Chondrocyte (in vitro differentiated cells): ENCODE measurements at regions not wholly inside any gene's neighbourhood (a gene's known extent, or its start where the extent isn't known, plus 50 kb on each side); places are given as distances from the start of the nearest gene placed in this dataset.

ENCODE experiments used
- DNase-seq: peaks from one replicate; pipeline ENCODE4 v3.0.0; 2021; ENCODE audit warnings: mixed read lengths, low spot score
- H3K27ac Mint-ChIP-seq: one replicate; pipeline ENCODE4 v1.8.0; 2021; ENCODE audit warnings: mild to moderate bottlenecking, moderate library complexity, mixed read lengths; ENCODE audit not compliant: unreplicated experiment
- H3K27me3 Mint-ChIP-seq: 2 replicates; pipeline ENCODE4 v1.8.0; 2021; ENCODE audit warnings: low read depth, mixed read lengths
- H3K36me3 Mint-ChIP-seq: 2 replicates; pipeline ENCODE4 v1.8.0; 2021; ENCODE audit warnings: low read depth, mixed read lengths
- H3K4me1 Mint-ChIP-seq: 2 replicates; pipeline ENCODE4 v1.8.0; 2021; ENCODE audit warnings: low read depth, mild to moderate bottlenecking, mixed read lengths
- H3K4me3 Mint-ChIP-seq: one replicate; pipeline ENCODE4 v1.8.0; 2021; ENCODE audit warnings: mild to moderate bottlenecking, moderate library complexity, mixed read lengths; ENCODE audit not compliant: unreplicated experiment
- H3K9me3 Mint-ChIP-seq: 2 replicates; pipeline ENCODE4 v1.8.0; 2021; ENCODE audit warnings: low read depth, mixed read lengths
- TF ChIP-seq, protein P1 (sequence below): fragments of 200-600 bp; sonication (generic); IDR thresholded peaks from 2 replicates; pipeline ENCODE4 v1.5.0; 2021; ENCODE audit warnings: antibody characterized with exemption, mild to moderate bottlenecking, moderate library complexity

- peaks cover 25% of the 10 kb centered on the region for H3K4me1 Mint-ChIP-seq
Measured at GRCh38 chr15:70523616-70524015, 239.7 kb downstream of the UACA start.

DNA sequence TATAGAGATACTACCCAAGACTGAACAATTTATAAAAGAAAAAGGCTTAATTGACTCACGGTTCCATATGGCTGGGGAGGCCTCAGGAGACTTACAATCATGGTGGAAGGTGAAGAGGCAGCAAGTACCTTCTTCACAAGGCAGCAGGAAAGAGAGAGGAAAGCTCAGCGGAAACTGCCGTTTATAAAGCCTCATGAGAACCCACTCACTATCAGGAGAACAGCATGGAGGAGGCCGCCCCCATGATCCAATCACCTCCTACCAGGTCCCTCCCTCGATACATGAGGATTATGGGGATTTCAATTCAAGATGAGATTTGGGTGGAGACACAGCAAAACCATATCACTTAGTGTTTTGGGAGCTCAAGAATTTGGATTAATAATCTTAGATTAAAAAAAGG is 240.2 kb downstream of the UACA start:
- H3K9me3 Mint-ChIP-seq = no peaks in the 10 kb centered on the region
- H3K4me1 Mint-ChIP-seq = peaks cover 24% of the 10 kb centered on the region
- H3K27ac Mint-ChIP-seq = no peak overlapping the region
- DNase-seq = no peak
- H3K4me3 Mint-ChIP-seq = no peak overlapping the region
- H3K36me3 Mint-ChIP-seq = peaks cover 3% of the 10 kb centered on the region
- peaks cover 25% of the 10 kb centered on the region for H3K27me3 Mint-ChIP-seq
- TF ChIP-seq, protein P1, sequence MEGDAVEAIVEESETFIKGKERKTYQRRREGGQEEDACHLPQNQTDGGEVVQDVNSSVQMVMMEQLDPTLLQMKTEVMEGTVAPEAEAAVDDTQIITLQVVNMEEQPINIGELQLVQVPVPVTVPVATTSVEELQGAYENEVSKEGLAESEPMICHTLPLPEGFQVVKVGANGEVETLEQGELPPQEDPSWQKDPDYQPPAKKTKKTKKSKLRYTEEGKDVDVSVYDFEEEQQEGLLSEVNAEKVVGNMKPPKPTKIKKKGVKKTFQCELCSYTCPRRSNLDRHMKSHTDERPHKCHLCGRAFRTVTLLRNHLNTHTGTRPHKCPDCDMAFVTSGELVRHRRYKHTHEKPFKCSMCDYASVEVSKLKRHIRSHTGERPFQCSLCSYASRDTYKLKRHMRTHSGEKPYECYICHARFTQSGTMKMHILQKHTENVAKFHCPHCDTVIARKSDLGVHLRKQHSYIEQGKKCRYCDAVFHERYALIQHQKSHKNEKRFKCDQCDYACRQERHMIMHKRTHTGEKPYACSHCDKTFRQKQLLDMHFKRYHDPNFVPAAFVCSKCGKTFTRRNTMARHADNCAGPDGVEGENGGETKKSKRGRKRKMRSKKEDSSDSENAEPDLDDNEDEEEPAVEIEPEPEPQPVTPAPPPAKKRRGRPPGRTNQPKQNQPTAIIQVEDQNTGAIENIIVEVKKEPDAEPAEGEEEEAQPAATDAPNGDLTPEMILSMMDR = no peak

More at GRCh38 chr15:70523616-70524015, 239.7 kb downstream of the UACA start:
- no peak for DNase-seq
- TF ChIP-seq, protein P1 = no peak
- H3K9me3 Mint-ChIP-seq = no peaks in the 10 kb centered on the region
- H3K4me3 Mint-ChIP-seq = no peak overlapping the region
- H3K36me3 Mint-ChIP-seq = peaks cover 3% of the 10 kb centered on the region
- H3K27me3 Mint-ChIP-seq = peaks cover 25% of the 10 kb centered on the region
- H3K27ac Mint-ChIP-seq = no peak overlapping the region

DNA sequence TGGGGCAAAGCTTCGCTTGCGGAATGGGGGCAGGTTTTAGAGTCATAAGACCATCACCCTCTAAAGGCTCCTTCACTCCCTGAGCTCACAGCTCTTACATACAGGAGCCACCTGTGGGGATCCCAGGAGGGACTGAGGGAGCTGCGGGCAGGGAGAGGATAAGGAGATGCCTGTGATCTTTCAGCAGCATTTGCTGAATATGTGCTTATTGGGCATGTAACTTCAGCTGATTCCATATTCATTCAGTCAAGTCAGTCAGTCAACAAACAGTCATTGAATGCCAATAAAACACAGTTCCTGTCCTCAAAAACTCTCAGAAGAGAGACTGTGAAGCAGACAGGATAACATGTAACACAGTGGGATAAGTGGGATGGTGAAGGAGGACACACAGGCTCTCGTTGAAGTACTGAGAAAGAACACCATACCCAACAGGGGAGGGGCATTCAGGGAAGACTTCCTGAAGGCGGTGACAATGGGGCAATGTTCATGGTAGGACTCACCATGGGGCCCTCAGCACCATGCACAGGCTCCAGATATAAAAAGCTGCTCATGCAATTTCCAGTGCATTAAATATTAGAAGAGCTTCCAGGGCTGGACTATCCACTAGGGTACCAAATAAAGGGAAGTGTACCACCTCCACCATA is 240.9 kb downstream of the UACA start:
- Mint-ChIP-seq H3K4me3 (no peak overlapping the region), H3K36me3 (peaks cover 3% of the 10 kb centered on the region), H3K27me3 (peaks cover 25% of the 10 kb centered on the region), H3K27ac (no peak overlapping the region), H3K4me1 (peaks cover 22% of the 10 kb centered on the region), H3K9me3 (no peaks in the 10 kb centered on the region)
- TF ChIP-seq, protein P1 = no peak
- DNase-seq = peak; percentile 55

GRCh38 chr15:70521576-70522322 is 241.6 kb downstream of the UACA start:
- Mint-ChIP-seq H3K27me3 (peaks cover 25% of the 10 kb centered on the region), H3K9me3 (no peaks in the 10 kb centered on the region), H3K4me1 (peaks cover 19% of the 10 kb centered on the region), H3K27ac (no peak overlapping the region), H3K36me3 (peaks cover 3% of the 10 kb centered on the region), H3K4me3 (no peak overlapping the region)
- TF ChIP-seq, protein P1 = no peak
- peak; percentile 62 for DNase-seq

GRCh38 chr15:70519616-70520015 is 243.7 kb downstream of the UACA start:
- no peaks in the 10 kb centered on the region for H3K9me3 Mint-ChIP-seq
- DNase-seq = peak; percentile 60
- H3K27ac Mint-ChIP-seq = no peak overlapping the region
- H3K4me1 Mint-ChIP-seq = no peaks in the 10 kb centered on the region
- TF ChIP-seq, protein P1 = no peak
- H3K27me3 Mint-ChIP-seq = peaks cover 25% of the 10 kb centered on the region
- no peak overlapping the region for H3K4me3 Mint-ChIP-seq
- H3K36me3 Mint-ChIP-seq = peaks cover 3% of the 10 kb centered on the region
